HAP-1 (cell line): ENCODE measurements at regions not wholly inside any gene's neighbourhood (a gene's known extent, or its start where the extent isn't known, plus 50 kb on each side); places are given as distances from the start of the nearest gene placed in this dataset.
"Not testable (repeated sequence)": the region's sequence is repeated elsewhere in the genome, so short reads cannot be mapped to it uniquely, and the experiment has no call there.

ENCODE experiments used
- DNase-seq, 2 experiments: peaks; one replicate each; pipeline ENCODE4 v3.0.0-alpha.2; 2016 to 2020; ENCODE audit warnings: low spot score in 2 of 2
- H3K27me3 ChIP-seq: fragments of 250-450 bp; sonication (Bioruptor Pico); 2 replicates; pipeline ENCODE4 v1.5.1; 2020; ENCODE audit warnings: low read depth, mild to moderate bottlenecking, moderate library complexity
- H3K36me3 ChIP-seq: fragments of 250-450 bp; sonication (Bioruptor Pico); replicated peaks from 2 replicates; pipeline ENCODE4 v1.5.1; 2020; ENCODE audit warnings: mild to moderate bottlenecking
- H3K4me1 ChIP-seq: fragments of 250-450 bp; sonication (Bioruptor Pico); 2 replicates; pipeline ENCODE4 v1.5.1; 2020; ENCODE audit warnings: mild to moderate bottlenecking
- H3K4me3 ChIP-seq: fragments of 250-450 bp; sonication (Bioruptor Pico); 2 replicates; pipeline ENCODE4 v1.5.1; 2020; ENCODE audit warnings: mild to moderate bottlenecking, moderate library complexity
- H3K9me3 ChIP-seq: fragments of 250-450 bp; sonication (Bioruptor Pico); 2 replicates; pipeline ENCODE4 v1.5.1; 2020; ENCODE audit warnings: mild to moderate bottlenecking, moderate library complexity
- in situ Hi-C: fragments of 300-500 bp; cut with MboI; formaldehyde crosslinking; loops from 3 replicates; pipeline ENCODE4 v1.14.3; 2020; ENCODE audit warnings: low sequenced_read_pairs, inconsistent platforms, mixed read lengths

GRCh38 chr18:5052491-5052890 is 144.6 kb downstream of the AKAIN1 start:
- in situ Hi-C loops: loop anchor here (10.0 to 25.0 kb wide), 2 partner anchors 938 to 1340 kb away; no protein-coding TSS in a partner anchor
- Histone ChIP-seq H3K4me3 (no peak overlapping the region), H3K36me3 (no peaks in the 10 kb centered on the region), H3K27me3 (no peaks in the 10 kb centered on the region), H3K4me1 (no peaks in the 10 kb centered on the region), H3K9me3 (no peaks in the 10 kb centered on the region)
- no peak for DNase-seq

DNA sequence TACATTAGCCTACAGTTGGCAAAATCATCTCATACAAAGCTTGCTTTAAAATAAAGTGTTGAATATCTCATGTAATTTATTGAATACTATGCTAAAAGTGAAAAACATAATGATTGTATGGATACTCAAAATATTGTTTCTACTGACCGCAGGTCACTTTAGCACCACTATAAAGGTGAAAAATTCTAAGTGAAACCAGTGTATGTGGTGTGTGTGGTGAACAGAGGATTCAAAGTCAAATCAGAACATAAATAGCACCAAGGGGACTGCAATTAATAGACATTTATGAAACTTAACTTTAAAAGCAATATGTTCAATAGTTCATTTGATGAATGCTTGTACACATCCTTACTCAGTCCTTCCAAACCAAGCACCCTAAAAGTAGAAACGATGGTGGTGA is 145.8 kb downstream of the AKAIN1 start:
- in situ Hi-C loops: loop anchor here (10.0 to 25.0 kb wide), 2 partner anchors 936 to 1339 kb away; no protein-coding TSS in a partner anchor

GRCh38 chr18:5049124-5049523 is 147.9 kb downstream of the AKAIN1 start:
- no peaks in the 10 kb centered on the region for H3K36me3 ChIP-seq
- in situ Hi-C loops: no loop called here
- no peak for DNase-seq
- H3K27me3 ChIP-seq: no peaks in the 10 kb centered on the region
- H3K4me1 ChIP-seq: no peaks in the 10 kb centered on the region
- H3K4me3 ChIP-seq: no peak overlapping the region
- no peaks in the 10 kb centered on the region; the same call in 1 of the 2 replicates for H3K9me3 ChIP-seq

More for the DNA sequence above, 145.8 kb downstream of the AKAIN1 start:
- no peak for DNase-seq
- Histone ChIP-seq H3K36me3 (no peaks in the 10 kb centered on the region), H3K9me3 (no peaks in the 10 kb centered on the region), H3K4me3 (no peak overlapping the region), H3K4me1 (no peaks in the 10 kb centered on the region), H3K27me3 (no peaks in the 10 kb centered on the region)

- Histone ChIP-seq H3K9me3 (no peaks in the 10 kb centered on the region), H3K4me1 (no peaks in the 10 kb centered on the region), H3K27me3 (no peaks in the 10 kb centered on the region), H3K4me3 (no peak overlapping the region), H3K36me3 (no peaks in the 10 kb centered on the region)
- in situ Hi-C loops: no loop called here
- DNase-seq: no peak
Measured at GRCh38 chr18:5040476-5040875, 156.6 kb downstream of the AKAIN1 start.

GRCh38 chr18:5036523-5036922 is 160.5 kb downstream of the AKAIN1 start:
- Histone ChIP-seq H3K4me1 (no peaks in the 10 kb centered on the region), H3K36me3 (no peaks in the 10 kb centered on the region), H3K4me3 (no peak overlapping the region), H3K27me3 (no peaks in the 10 kb centered on the region), H3K9me3 (no peaks in the 10 kb centered on the region)
- in situ Hi-C loops: no loop called here
- DNase-seq: no peak

GRCh38 chr18:5031216-5031615 is 165.8 kb downstream of the AKAIN1 start:
- no peaks in the 10 kb centered on the region for H3K27me3 ChIP-seq
- H3K4me3 ChIP-seq: no peak overlapping the region
- in situ Hi-C loops: no loop called here
- H3K4me1 ChIP-seq: no peaks in the 10 kb centered on the region
- H3K9me3 ChIP-seq: no peaks in the 10 kb centered on the region
- DNase-seq: no peak
- no peaks in the 10 kb centered on the region for H3K36me3 ChIP-seq

- in situ Hi-C loops: no loop called here
- no peak for DNase-seq
- Histone ChIP-seq H3K4me3 (no peak overlapping the region), H3K9me3 (no peaks in the 10 kb centered on the region), H3K4me1 (no peaks in the 10 kb centered on the region), H3K27me3 (no peaks in the 10 kb centered on the region), H3K36me3 (no peaks in the 10 kb centered on the region)
Measured at GRCh38 chr18:5030636-5031035, 166.4 kb downstream of the AKAIN1 start.

DNA sequence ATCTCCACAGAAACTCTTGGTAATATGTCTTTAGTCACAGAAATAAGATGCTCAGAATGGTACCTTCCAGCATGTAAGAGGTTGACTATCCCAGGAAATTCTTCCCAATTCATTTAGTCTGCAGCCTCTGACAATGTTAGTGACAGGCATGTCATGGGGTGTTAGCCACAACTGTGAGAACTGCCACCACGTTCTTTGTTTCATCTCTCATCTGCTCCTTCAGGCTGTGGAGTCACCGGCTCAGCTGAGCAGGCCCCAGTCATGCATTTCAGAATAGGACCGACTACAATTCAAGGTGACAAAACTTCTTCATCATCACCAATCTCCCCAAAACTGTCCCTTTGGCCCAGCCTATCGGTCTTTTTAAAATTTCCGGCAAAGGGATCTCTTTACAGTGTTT is 167.5 kb downstream of the AKAIN1 start:
- in situ Hi-C loops: no loop called here
- DNase-seq: no peak
- no peaks in the 10 kb centered on the region for H3K4me1 ChIP-seq

GRCh38 chr18:5024741-5025140 is 172.3 kb downstream of the AKAIN1 start:
- no peak for DNase-seq
- in situ Hi-C loops: no loop called here
- Histone ChIP-seq H3K9me3 (no peaks in the 10 kb centered on the region), H3K4me3 (no peak overlapping the region), H3K27me3 (no peaks in the 10 kb centered on the region), H3K36me3 (no peaks in the 10 kb centered on the region), H3K4me1 (no peaks in the 10 kb centered on the region)

More for the DNA sequence above, 167.5 kb downstream of the AKAIN1 start:
- H3K36me3 ChIP-seq: no peaks in the 10 kb centered on the region
- no peaks in the 10 kb centered on the region for H3K27me3 ChIP-seq
- no peaks in the 10 kb centered on the region for H3K9me3 ChIP-seq
- H3K4me3 ChIP-seq: no peak overlapping the region

DNA sequence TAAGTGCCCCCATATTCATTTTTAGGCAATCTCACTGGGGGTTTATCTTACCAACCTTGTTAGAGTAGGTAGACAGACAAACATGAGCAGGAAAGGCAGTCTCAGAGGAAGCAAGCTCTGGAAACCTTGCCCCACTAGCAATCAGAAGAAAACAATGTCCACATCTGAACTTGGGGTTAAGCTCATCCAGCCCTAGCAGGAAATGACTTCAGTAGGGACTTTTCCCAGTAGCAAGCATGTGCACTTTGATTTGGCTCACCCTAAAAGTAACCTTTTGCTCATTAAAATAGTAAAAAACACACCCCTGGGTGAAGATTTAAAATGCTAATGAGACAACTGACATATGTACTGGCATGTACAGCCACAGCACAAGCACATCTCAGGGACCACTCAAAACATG is 175.5 kb downstream of the AKAIN1 start:
- Histone ChIP-seq H3K36me3 (no peaks in the 10 kb centered on the region), H3K4me3 (no peak overlapping the region), H3K4me1 (no peaks in the 10 kb centered on the region), H3K9me3 (no peaks in the 10 kb centered on the region), H3K27me3 (no peaks in the 10 kb centered on the region)
- no peak for DNase-seq
- in situ Hi-C loops: no loop called here

DNA sequence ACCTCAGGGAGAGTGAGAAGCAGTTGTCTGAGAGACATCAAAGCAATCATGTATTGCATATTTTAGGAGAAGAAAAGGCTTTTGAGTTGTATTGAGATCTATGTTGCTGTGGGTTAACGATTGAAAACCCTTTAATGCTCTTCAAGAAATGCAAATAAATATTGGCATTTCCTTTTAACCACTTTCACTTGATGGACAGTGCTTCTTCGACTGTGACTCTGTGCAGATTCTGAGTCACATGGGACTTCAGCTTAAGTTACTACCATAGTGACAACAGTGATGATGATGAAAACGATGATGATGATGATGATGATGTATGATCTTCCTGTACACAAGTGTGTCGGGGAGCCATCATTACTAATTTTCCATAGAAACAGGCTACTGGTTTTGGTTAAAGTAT is 181.8 kb downstream of the AKAIN1 start:
- in situ Hi-C loops: no loop called here
- Histone ChIP-seq H3K4me1 (no peaks in the 10 kb centered on the region), H3K36me3 (no peaks in the 10 kb centered on the region)

DNA sequence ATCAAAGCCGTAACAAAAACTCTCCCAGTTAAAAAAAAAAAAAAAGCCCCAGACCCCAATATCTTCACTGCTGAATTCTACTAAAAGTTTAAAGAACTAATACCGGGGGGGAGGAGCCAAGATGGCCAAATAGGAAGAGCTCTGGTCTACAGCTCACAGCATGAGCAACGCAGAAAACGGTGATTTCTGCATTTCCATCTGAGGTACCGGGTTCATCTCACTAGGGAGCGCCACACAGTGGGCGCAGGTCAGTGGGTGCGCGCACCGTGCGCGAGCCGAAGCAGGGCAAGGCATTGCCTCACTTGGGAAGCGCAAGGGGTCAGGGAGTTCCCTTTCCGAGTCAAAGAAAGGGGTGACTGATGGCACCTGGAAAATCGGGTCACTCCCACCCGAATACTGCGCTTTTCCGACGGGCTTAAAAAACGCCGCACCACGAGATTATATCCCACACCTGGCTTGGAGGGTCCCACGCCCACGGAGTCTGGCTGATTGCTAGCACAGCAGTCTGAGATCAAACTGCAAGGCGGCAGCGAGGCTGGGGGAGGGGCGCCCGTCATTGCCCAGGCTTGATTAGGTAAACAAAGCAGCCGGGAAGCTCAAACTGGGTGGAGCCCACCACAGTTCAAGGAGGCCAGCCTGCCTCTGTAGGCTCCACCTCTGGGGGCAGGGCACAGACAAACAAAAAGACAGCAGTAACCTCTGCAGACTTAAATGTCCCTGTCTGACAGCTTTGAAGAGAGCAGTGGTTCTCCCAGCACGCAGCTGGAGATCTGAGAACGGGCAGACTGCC is 192.8 kb downstream of the AKAIN1 start:
- in situ Hi-C loops, H3K4me1 ChIP-seq, H3K27me3 ChIP-seq, H3K9me3 ChIP-seq, H3K36me3 ChIP-seq: not testable (repeated sequence)
- H3K4me3 ChIP-seq: peak overlapping the region; percentile 35
- peak; percentile 46 to 70 for DNase-seq

More for the DNA sequence above, 181.8 kb downstream of the AKAIN1 start:
- no peak for DNase-seq
- Histone ChIP-seq H3K4me3 (no peak overlapping the region), H3K9me3 (no peaks in the 10 kb centered on the region), H3K27me3 (no peaks in the 10 kb centered on the region)

DNA sequence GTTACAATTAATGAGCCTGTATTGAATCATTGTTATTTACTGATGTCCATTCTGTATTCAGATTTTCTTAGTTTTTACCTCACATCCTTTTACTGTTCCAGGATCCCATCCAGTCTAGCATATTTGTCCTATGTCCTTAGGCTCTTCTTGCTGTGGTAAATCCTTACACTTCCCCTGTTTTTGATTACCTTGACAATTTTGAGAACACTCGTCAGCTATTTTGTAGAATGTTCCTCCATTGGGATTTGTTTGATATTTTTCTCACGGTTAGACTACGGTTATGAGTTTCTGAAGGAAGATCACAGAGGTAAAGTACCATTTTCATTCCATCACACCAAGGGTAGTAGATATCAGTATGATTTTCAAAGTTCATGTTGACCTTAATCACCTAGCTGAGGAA is 202.3 kb downstream of the AKAIN1 start:
- Histone ChIP-seq H3K4me3 (no peak overlapping the region), H3K36me3 (no peaks in the 10 kb centered on the region), H3K9me3 (no peaks in the 10 kb centered on the region), H3K27me3 (no peaks in the 10 kb centered on the region), H3K4me1 (no peaks in the 10 kb centered on the region)
- no peak for DNase-seq
- in situ Hi-C loops: no loop called here

DNA sequence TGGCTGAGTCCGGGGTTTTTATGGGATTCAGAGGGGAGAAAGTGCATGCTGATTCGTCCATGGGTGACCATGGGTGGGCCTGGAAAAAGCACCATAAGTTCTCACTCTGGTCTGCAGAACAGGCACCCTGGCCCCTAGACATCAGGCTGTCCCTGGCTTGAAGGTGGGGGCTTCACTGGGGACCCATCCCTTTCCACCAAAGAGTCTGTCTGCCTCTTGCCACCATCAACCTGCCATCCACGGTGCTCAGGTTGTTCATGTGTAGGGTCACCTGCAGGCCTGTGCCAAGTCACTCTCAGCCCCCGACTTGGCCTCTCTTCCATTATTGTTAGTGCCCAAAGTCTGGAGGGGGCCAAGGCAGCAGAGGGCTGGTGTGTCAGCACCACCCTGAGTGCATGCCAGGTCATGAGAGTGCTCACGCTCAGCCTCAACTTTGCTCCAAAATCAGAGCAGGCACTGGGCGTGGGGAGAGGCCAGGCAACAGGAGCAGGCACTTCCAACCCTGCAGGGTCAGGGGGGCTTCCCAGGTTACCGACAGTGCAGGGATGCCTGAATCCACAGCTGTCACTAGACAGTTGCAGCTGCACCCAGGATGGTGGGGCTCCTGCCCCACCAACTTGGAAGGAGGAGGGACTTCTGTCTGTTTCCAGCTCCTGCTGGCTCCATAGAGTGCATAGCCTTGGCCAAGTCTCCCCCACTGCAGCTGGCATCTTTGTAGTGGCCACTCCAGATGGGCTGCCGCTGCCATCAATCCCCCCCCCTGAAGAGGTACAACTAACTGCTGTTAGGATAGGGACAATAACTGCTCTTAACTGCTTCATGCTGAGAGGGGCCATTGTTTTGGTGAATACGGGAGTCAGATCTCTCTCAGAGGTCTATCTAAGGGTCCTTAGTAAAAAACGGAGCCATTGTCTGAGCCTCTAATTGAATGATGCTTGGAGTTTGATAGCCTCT is 209.3 kb downstream of the AKAIN1 start:
- no peak for DNase-seq

More for the DNA sequence above, 209.3 kb downstream of the AKAIN1 start:
- Histone ChIP-seq H3K4me1 (no peaks in the 10 kb centered on the region), H3K27me3 (no peaks in the 10 kb centered on the region), H3K4me3 (no peak overlapping the region), H3K36me3 (no peaks in the 10 kb centered on the region), H3K9me3 (no peaks in the 10 kb centered on the region)
- in situ Hi-C loops: no loop called here
